Neural progenitor cell (in vitro differentiated cells): ENCODE measurements at regions not wholly inside any gene's neighbourhood (a gene's known extent, or its start where the extent isn't known, plus 50 kb on each side); places are given as distances from the start of the nearest gene placed in this dataset.

Experiments used
- DNase-seq: peaks from one replicate; pipeline ENCODE4 v3.0.0-alpha.2; 2016; ENCODE audit warnings: low spot score
- H2AFZ ChIP-seq: fragments of 200-600 bp; sonication (generic); replicated peaks from 2 replicates; pipeline ENCODE4 v1.6.1; 2016; ENCODE audit warnings: antibody characterized with exemption
- H3F3A ChIP-seq: fragments of 200-600 bp; sonication (generic); 2 replicates; pipeline ENCODE4 v1.6.1; 2016; ENCODE audit warnings: antibody characterized with exemption, low read depth
- H3K27ac ChIP-seq: fragments of 200-600 bp; sonication (generic); 2 replicates; pipeline ENCODE4 v1.5.1; 2016; ENCODE audit warnings: mild to moderate bottlenecking
- H3K27me3 ChIP-seq: fragments of 200-600 bp; sonication (generic); 2 replicates; pipeline ENCODE4 v1.6.1; 2016; ENCODE audit warnings: mild to moderate bottlenecking, moderate library complexity
- H3K36me3 ChIP-seq: fragments of 200-600 bp; sonication (generic); 2 replicates; pipeline ENCODE4 v1.5.1; 2016
- H3K4me1 ChIP-seq: fragments of 200-600 bp; sonication (generic); 2 replicates; pipeline ENCODE4 v1.6.1; 2016; ENCODE audit warnings: mixed run types
- H3K4me2 ChIP-seq: fragments of 200-600 bp; sonication (generic); 2 replicates; pipeline ENCODE4 v1.6.1; 2016
- H3K4me3 ChIP-seq: fragments of 200-600 bp; sonication (generic); 2 replicates; pipeline ENCODE4 v1.5.1; 2016
- H3K79me2 ChIP-seq: fragments of 200-600 bp; sonication (generic); 2 replicates; pipeline ENCODE4 v1.6.1; 2016; ENCODE audit warnings: low read depth
- H3K9ac ChIP-seq: fragments of 200-600 bp; sonication (generic); 2 replicates; pipeline ENCODE4 v1.6.1; 2016
- H3K9me3 ChIP-seq: fragments of 200-600 bp; sonication (generic); 2 replicates; pipeline ENCODE4 v1.5.1; 2016; ENCODE audit warnings: low read depth
- H4K20me1 ChIP-seq: fragments of 200-600 bp; sonication (generic); 2 replicates; pipeline ENCODE4 v1.6.1; 2016; ENCODE audit warnings: low read depth
- H3K27ac Mint-ChIP-seq: 3 replicates; pipeline ENCODE4 v1.8.0; 2021; ENCODE audit warnings: mixed read lengths
- H3K27me3 Mint-ChIP-seq: 2 replicates; pipeline ENCODE4 v1.8.0; 2022; ENCODE audit warnings: low read depth, mild to moderate bottlenecking, inconsistent platforms, moderate library complexity, mixed read lengths; ENCODE audit not compliant: insufficient read depth
- H3K36me3 Mint-ChIP-seq: 3 replicates; pipeline ENCODE4 v1.8.0; 2021; ENCODE audit warnings: mixed read lengths
- H3K4me1 Mint-ChIP-seq: 3 replicates; pipeline ENCODE4 v1.8.0; 2021; ENCODE audit warnings: mixed read lengths
- H3K4me3 Mint-ChIP-seq: 3 replicates; pipeline ENCODE4 v1.8.0; 2021; ENCODE audit warnings: mild to moderate bottlenecking, moderate library complexity, mixed read lengths
- H3K9me3 Mint-ChIP-seq: 3 replicates; pipeline ENCODE4 v1.8.0; 2020; ENCODE audit warnings: mixed read lengths
- EZH2 ChIP-seq: fragments of 200-600 bp; sonication (generic); IDR thresholded peaks from 2 replicates; pipeline ENCODE4 v1.6.1; 2017; ENCODE audit warnings: antibody characterized with exemption, mild to moderate bottlenecking, moderate library complexity
- EZH2phosphoT487 ChIP-seq: fragments of 200-600 bp; sonication (generic); IDR thresholded peaks from 2 replicates; pipeline ENCODE4 v1.6.1; 2017; ENCODE audit warnings: antibody characterized with exemption
- TF ChIP-seq, protein P1 (sequence below): fragments of 200-600 bp; sonication (generic); IDR thresholded peaks from 2 replicates; pipeline ENCODE4 v1.5.1; 2017; ENCODE audit warnings: antibody characterized with exemption, mild to moderate bottlenecking

- H3K36me3 Mint-ChIP-seq, result no peaks in the 10 kb centered on the region
- Histone ChIP-seq H4K20me1 (no peaks in the 10 kb centered on the region), H3K4me3 (no peak overlapping the region), H3K79me2 (no peaks in the 10 kb centered on the region), H3K4me2 (no peak overlapping the region), H3K9ac (no peak overlapping the region), H3F3A (no peaks in the 10 kb centered on the region), H3K36me3 (no peaks in the 10 kb centered on the region), H3K9me3 (no peaks in the 10 kb centered on the region), H3K27me3 (no peaks in the 10 kb centered on the region), H3K4me1 (no peaks in the 10 kb centered on the region), H3K27ac (no peak overlapping the region), H2AFZ (no peak overlapping the region)
- H3K4me3 Mint-ChIP-seq, result no peak overlapping the region
- peaks cover 5% of the 10 kb centered on the region for H3K27me3 Mint-ChIP-seq
- H3K27ac Mint-ChIP-seq, result no peak overlapping the region
- H3K4me1 Mint-ChIP-seq, result no peaks in the 10 kb centered on the region
- no peaks in the 10 kb centered on the region for H3K9me3 Mint-ChIP-seq
- DNase-seq, result no peak
- no peak for TF ChIP-seq EZH2phosphoT487
- TF ChIP-seq EZH2, result no peak
- TF ChIP-seq, protein P1, sequence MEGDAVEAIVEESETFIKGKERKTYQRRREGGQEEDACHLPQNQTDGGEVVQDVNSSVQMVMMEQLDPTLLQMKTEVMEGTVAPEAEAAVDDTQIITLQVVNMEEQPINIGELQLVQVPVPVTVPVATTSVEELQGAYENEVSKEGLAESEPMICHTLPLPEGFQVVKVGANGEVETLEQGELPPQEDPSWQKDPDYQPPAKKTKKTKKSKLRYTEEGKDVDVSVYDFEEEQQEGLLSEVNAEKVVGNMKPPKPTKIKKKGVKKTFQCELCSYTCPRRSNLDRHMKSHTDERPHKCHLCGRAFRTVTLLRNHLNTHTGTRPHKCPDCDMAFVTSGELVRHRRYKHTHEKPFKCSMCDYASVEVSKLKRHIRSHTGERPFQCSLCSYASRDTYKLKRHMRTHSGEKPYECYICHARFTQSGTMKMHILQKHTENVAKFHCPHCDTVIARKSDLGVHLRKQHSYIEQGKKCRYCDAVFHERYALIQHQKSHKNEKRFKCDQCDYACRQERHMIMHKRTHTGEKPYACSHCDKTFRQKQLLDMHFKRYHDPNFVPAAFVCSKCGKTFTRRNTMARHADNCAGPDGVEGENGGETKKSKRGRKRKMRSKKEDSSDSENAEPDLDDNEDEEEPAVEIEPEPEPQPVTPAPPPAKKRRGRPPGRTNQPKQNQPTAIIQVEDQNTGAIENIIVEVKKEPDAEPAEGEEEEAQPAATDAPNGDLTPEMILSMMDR, result no peak
Observed at GRCh38 chr1:63152572-63152971, 169.8 kb upstream of the FOXD3 start.

GRCh38 chr1:63155437-63155836 lies 166.9 kb upstream of the FOXD3 start:
- Mint-ChIP-seq H3K4me3 (no peak overlapping the region), H3K27ac (no peak overlapping the region), H3K36me3 (no peaks in the 10 kb centered on the region), H3K27me3 (peaks cover 5% of the 10 kb centered on the region), H3K4me1 (no peaks in the 10 kb centered on the region), H3K9me3 (no peaks in the 10 kb centered on the region)
- H3K4me3 ChIP-seq, result no peak overlapping the region
- no peak overlapping the region for H3K4me2 ChIP-seq
- H3K9me3 ChIP-seq, result no peaks in the 10 kb centered on the region
- no peaks in the 10 kb centered on the region for H3K4me1 ChIP-seq
- H3K79me2 ChIP-seq, result no peaks in the 10 kb centered on the region
- TF ChIP-seq EZH2phosphoT487 (no peak), EZH2 (no peak)
- TF ChIP-seq, protein P1, result no peak
- H4K20me1 ChIP-seq, result no peaks in the 10 kb centered on the region
- H3K9ac ChIP-seq, result no peak overlapping the region
- H3K27me3 ChIP-seq, result no peaks in the 10 kb centered on the region
- no peak overlapping the region for H3K27ac ChIP-seq
- H3K36me3 ChIP-seq, result no peaks in the 10 kb centered on the region
- no peaks in the 10 kb centered on the region for H3F3A ChIP-seq
- no peak for DNase-seq
- no peak overlapping the region for H2AFZ ChIP-seq

GRCh38 chr1:63157085-63157484 lies 165.3 kb upstream of the FOXD3 start:
- no peak overlapping the region for H3K27ac ChIP-seq
- TF ChIP-seq, protein P1, result no peak
- TF ChIP-seq EZH2phosphoT487, result no peak
- no peak for TF ChIP-seq EZH2
- no peak overlapping the region for H3K4me2 ChIP-seq
- H3K4me3 Mint-ChIP-seq, result no peak overlapping the region
- H3K4me1 ChIP-seq, result no peaks in the 10 kb centered on the region
- H3K9ac ChIP-seq, result no peak overlapping the region
- no peaks in the 10 kb centered on the region for H3K4me1 Mint-ChIP-seq
- no peak overlapping the region for H2AFZ ChIP-seq
- H3K27me3 ChIP-seq, result no peaks in the 10 kb centered on the region
- H3K4me3 ChIP-seq, result no peak overlapping the region
- H3K9me3 Mint-ChIP-seq, result no peaks in the 10 kb centered on the region
- H3K27ac Mint-ChIP-seq, result no peak overlapping the region
- H3K79me2 ChIP-seq, result no peaks in the 10 kb centered on the region
- H3K27me3 Mint-ChIP-seq, result peaks cover 5% of the 10 kb centered on the region
- H3K9me3 ChIP-seq, result no peaks in the 10 kb centered on the region
- no peaks in the 10 kb centered on the region for H3K36me3 ChIP-seq
- DNase-seq, result no peak
- H4K20me1 ChIP-seq, result no peaks in the 10 kb centered on the region
- H3K36me3 Mint-ChIP-seq, result no peaks in the 10 kb centered on the region
- H3F3A ChIP-seq, result no peaks in the 10 kb centered on the region

- Histone ChIP-seq H3K9ac (no peak overlapping the region), H3K27me3 (no peaks in the 10 kb centered on the region), H3K79me2 (no peaks in the 10 kb centered on the region), H3F3A (no peaks in the 10 kb centered on the region), H3K4me1 (no peaks in the 10 kb centered on the region), H3K27ac (no peak overlapping the region), H2AFZ (no peak overlapping the region), H3K9me3 (no peaks in the 10 kb centered on the region), H3K4me2 (no peak overlapping the region), H3K4me3 (no peak overlapping the region), H3K36me3 (no peaks in the 10 kb centered on the region), H4K20me1 (no peaks in the 10 kb centered on the region)
- Mint-ChIP-seq H3K27ac (no peak overlapping the region), H3K27me3 (peaks cover 8% of the 10 kb centered on the region), H3K9me3 (no peaks in the 10 kb centered on the region), H3K36me3 (no peaks in the 10 kb centered on the region), H3K4me3 (no peak overlapping the region), H3K4me1 (no peaks in the 10 kb centered on the region)
- no peak for DNase-seq
- TF ChIP-seq, protein P1, result no peak
- TF ChIP-seq EZH2, result no peak
- TF ChIP-seq EZH2phosphoT487, result no peak
Observed at GRCh38 chr1:63169057-63169456, 153.3 kb upstream of the FOXD3 start.
